Osteoblast (primary cell): ENCODE measurements at regions not wholly inside any gene's neighbourhood (a gene's known extent, or its start where the extent isn't known, plus 50 kb on each side); places are given as distances from the start of the nearest gene placed in this dataset.
A peak's percentile ranks its signal among the peaks of the same experiment; 100 is the strongest.

Source experiments
- DNase-seq: peaks from one replicate; pipeline ENCODE4 v3.0.0; 2011; ENCODE audit warnings: low spot score, mixed read lengths; ENCODE audit not compliant: insufficient read length; ENCODE audit errors: missing footprints
- H2AFZ ChIP-seq: 2 replicates; pipeline ENCODE4 v1.6.0; 2011; ENCODE audit warnings: mild to moderate bottlenecking, low read length
- H3K27ac ChIP-seq: 2 replicates; pipeline ENCODE4 v1.5.1; 2011; ENCODE audit warnings: mild to moderate bottlenecking, low read depth, low read length, moderate library complexity
- H3K27me3 ChIP-seq: 2 replicates; pipeline ENCODE4 v1.6.0; 2012; ENCODE audit warnings: mild to moderate bottlenecking, control low read depth, inconsistent platforms, low read length, moderate library complexity; ENCODE audit not compliant: insufficient read depth
- H3K36me3 ChIP-seq: 2 replicates; pipeline ENCODE4 v1.5.1; 2011; ENCODE audit warnings: mild to moderate bottlenecking, low read length, control low read depth, moderate library complexity; ENCODE audit not compliant: insufficient read depth
- H3K4me1 ChIP-seq: 2 replicates; pipeline ENCODE4 v1.5.1; 2011; ENCODE audit warnings: mild to moderate bottlenecking, low read length, control low read depth, moderate library complexity; ENCODE audit not compliant: insufficient read depth
- H3K4me2 ChIP-seq: 2 replicates; pipeline ENCODE4 v1.6.0; 2011; ENCODE audit warnings: mild to moderate bottlenecking, low read length; ENCODE audit not compliant: insufficient read depth
- H3K4me3 ChIP-seq: fragments of 200-600 bp; sonication (generic); 3 replicates; pipeline ENCODE4 v1.5.1; 2012; ENCODE audit warnings: mild to moderate bottlenecking, low read length, inconsistent platforms; ENCODE audit not compliant: insufficient read depth
- H3K79me2 ChIP-seq: 2 replicates; pipeline ENCODE4 v1.6.0; 2012; ENCODE audit warnings: mild to moderate bottlenecking, low read length, control low read depth, inconsistent platforms; ENCODE audit not compliant: insufficient read depth
- H3K9me3 ChIP-seq: 2 replicates; pipeline ENCODE4 v1.5.1; 2011; ENCODE audit warnings: low read depth, low read length, control low read depth
- H4K20me1 ChIP-seq: 2 replicates; pipeline ENCODE4 v1.6.0; 2012; ENCODE audit warnings: mild to moderate bottlenecking, low read length, control low read depth; ENCODE audit not compliant: insufficient read depth
- CTCF ChIP-seq: IDR thresholded peaks from 2 replicates; pipeline ENCODE4 v1.5.1; 2011; ENCODE audit warnings: mild to moderate bottlenecking, low read depth, low read length, moderate library complexity; ENCODE audit errors: extremely low read depth

DNA sequence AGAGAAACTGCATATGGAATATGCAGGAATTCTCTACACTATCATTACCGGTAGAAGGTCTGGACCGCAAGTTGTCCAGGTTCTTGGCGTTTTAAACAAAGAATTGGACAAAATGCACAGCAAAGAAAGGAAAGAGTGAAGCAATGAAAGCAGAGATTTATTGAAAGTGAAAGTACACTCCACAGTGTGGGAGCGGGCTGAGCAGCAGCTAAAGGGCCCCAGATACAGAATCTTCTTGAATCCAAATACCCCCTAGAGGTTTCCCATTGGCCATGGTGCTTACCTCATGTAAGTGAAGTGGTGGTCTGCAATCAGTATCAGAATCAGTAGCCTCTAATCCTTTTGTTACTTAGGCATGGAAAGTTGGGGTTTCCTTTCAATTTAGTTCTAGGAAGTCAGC lies 178.5 kb upstream of the IRX3 start:
- no peak for TF ChIP-seq CTCF

GRCh38 chr16:54462771-54463170 lies 176.2 kb upstream of the IRX3 start:
- peak overlapping the region; percentile 8 for H3K4me2 ChIP-seq
- H2AFZ ChIP-seq, result peak overlapping the region; percentile 6
- peaks cover 38% of the 10 kb centered on the region for H3K4me1 ChIP-seq
- H3K9me3 ChIP-seq, result no peaks in the 10 kb centered on the region
- no peaks in the 10 kb centered on the region for H3K36me3 ChIP-seq
- no peaks in the 10 kb centered on the region for H3K79me2 ChIP-seq
- no peak for DNase-seq
- H3K27me3 ChIP-seq, result no peaks in the 10 kb centered on the region
- no peak overlapping the region for H3K4me3 ChIP-seq
- H3K27ac ChIP-seq, result peak overlapping the region; percentile 95
- H4K20me1 ChIP-seq, result no peaks in the 10 kb centered on the region
- TF ChIP-seq CTCF, result no peak

More for the DNA sequence above, 178.5 kb upstream of the IRX3 start:
- H3K4me1 ChIP-seq, result peaks cover 30% of the 10 kb centered on the region
- no peaks in the 10 kb centered on the region for H3K79me2 ChIP-seq
- no peaks in the 10 kb centered on the region for H3K9me3 ChIP-seq
- no peak for DNase-seq
- no peaks in the 10 kb centered on the region for H4K20me1 ChIP-seq
- no peaks in the 10 kb centered on the region for H3K27me3 ChIP-seq
- H2AFZ ChIP-seq, result no peak overlapping the region
- no peaks in the 10 kb centered on the region for H3K36me3 ChIP-seq
- no peak overlapping the region for H3K4me3 ChIP-seq
- H3K27ac ChIP-seq, result no peak overlapping the region
- no peak overlapping the region for H3K4me2 ChIP-seq

DNA sequence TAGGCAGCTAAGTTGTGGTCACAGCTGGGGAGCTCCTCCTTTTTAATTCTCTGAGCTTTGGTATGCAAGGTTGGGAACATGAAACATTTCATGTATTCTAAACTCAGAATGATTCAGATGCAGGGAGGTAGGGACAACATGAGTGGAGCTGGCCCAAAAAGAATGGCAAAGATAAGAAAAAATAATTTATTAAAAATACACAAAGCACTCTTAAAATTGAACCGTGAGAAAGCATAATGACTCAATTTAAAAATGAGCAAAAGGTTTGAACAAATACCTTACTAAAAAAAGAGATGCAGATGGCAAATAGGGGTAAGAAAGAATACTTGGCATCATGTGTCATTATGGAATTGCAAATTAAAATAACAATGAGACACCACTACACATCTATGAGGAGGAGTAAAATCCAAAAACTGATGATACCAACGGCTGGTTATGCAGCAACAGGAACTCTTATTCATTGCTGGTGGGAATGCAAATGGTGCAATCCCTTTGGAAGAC lies 175.6 kb upstream of the IRX3 start:
- TF ChIP-seq CTCF, result no peak
- peak overlapping the region; percentile 28 for H3K4me3 ChIP-seq
- peak overlapping the region; percentile 66 for H3K4me2 ChIP-seq
- peak; percentile 86 for DNase-seq
- H3K4me1 ChIP-seq, result peaks cover 38% of the 10 kb centered on the region
- H4K20me1 ChIP-seq, result no peaks in the 10 kb centered on the region
- peak overlapping the region; percentile 95 for H3K27ac ChIP-seq
- no peaks in the 10 kb centered on the region for H3K9me3 ChIP-seq
- H3K79me2 ChIP-seq, result no peaks in the 10 kb centered on the region
- H3K36me3 ChIP-seq, result no peaks in the 10 kb centered on the region
- no peaks in the 10 kb centered on the region for H3K27me3 ChIP-seq
- no peak overlapping the region for H2AFZ ChIP-seq

GRCh38 chr16:54460263-54460860 lies 173.8 kb upstream of the IRX3 start:
- Histone ChIP-seq H3K4me1 (peaks cover 38% of the 10 kb centered on the region), H3K27me3 (no peaks in the 10 kb centered on the region), H3K27ac (peak overlapping the region; percentile 18), H3K79me2 (no peaks in the 10 kb centered on the region), H3K36me3 (no peaks in the 10 kb centered on the region), H3K9me3 (no peaks in the 10 kb centered on the region), H2AFZ (no peak overlapping the region), H4K20me1 (no peaks in the 10 kb centered on the region), H3K4me3 (no peak overlapping the region), H3K4me2 (peak overlapping the region; percentile 41)
- no peak for DNase-seq
- no peak for TF ChIP-seq CTCF
